ENCODE measurements at regions not wholly inside any gene's neighbourhood (a gene's known extent, or its start where the extent isn't known, plus 50 kb on each side); places are given as distances from the start of the nearest gene placed in this dataset.

- H3K27ac ChIP-seq = no peak overlapping the region
- H3K4me3 ChIP-seq = no peak overlapping the region
- H3K27me3 ChIP-seq = no peaks in the 10 kb centered on the region
- H3K4me1 ChIP-seq = no peaks in the 10 kb centered on the region
- DNase-seq = no peak
- no peak for TF ChIP-seq CTCF (IDR thresholded peaks at IDR 0.05)
- intact Hi-C loops (cut with DNase I; ENCODE audit: low total_unique reads) = no loop called here
- H3K36me3 ChIP-seq = no peaks in the 10 kb centered on the region
- no peaks in the 10 kb centered on the region for H3K9me3 ChIP-seq
Observed at GRCh38 chr1:70659891-70660290, 248.8 kb downstream of the CTH start.

GRCh38 chr1:70666381-70667140 lies 255.5 kb downstream of the CTH start:
- DNase-seq = no peak
- Histone ChIP-seq H3K4me1 (peaks cover 0 to 6% (median 0%) of the 10 kb centered on the region in 4 donors), H3K4me3 (no peak overlapping the region), H3K36me3 (no peaks in the 10 kb centered on the region), H3K27ac (no peak overlapping the region), H3K27me3 (no peaks in the 10 kb centered on the region), H3K9me3 (no peaks in the 10 kb centered on the region)
- no peak for TF ChIP-seq CTCF (IDR thresholded peaks at IDR 0.05)
- intact Hi-C loops (cut with DNase I; ENCODE audit: low total_unique reads) = no loop called here

GRCh38 chr1:70667494-70668170 lies 256.6 kb downstream of the CTH start:
- intact Hi-C loops (cut with DNase I; ENCODE audit: low total_unique reads) = no loop called here
- Histone ChIP-seq H3K36me3 (no peaks in the 10 kb centered on the region), H3K4me1 (peaks cover 0 to 17% (median 5%) of the 10 kb centered on the region in 4 donors), H3K4me3 (no peak overlapping the region), H3K9me3 (no peaks in the 10 kb centered on the region), H3K27ac (no peak overlapping the region), H3K27me3 (no peaks in the 10 kb centered on the region)
- no peak for DNase-seq
- no peak for TF ChIP-seq CTCF (IDR thresholded peaks at IDR 0.05)

- H3K4me3 ChIP-seq = no peak overlapping the region
- intact Hi-C loops (cut with DNase I; ENCODE audit: low total_unique reads) = no loop called here
- DNase-seq = no peak
- H3K27me3 ChIP-seq = no peaks in the 10 kb centered on the region
- no peak overlapping the region for H3K27ac ChIP-seq
- H3K4me1 ChIP-seq = peaks cover 0 to 22% (median 8%) of the 10 kb centered on the region in 4 donors
- no peak for TF ChIP-seq CTCF (IDR thresholded peaks at IDR 0.05)
- no peaks in the 10 kb centered on the region for H3K9me3 ChIP-seq
- no peaks in the 10 kb centered on the region for H3K36me3 ChIP-seq
Observed at GRCh38 chr1:70671006-70671405, 259.9 kb downstream of the CTH start.

- intact Hi-C loops (cut with DNase I; ENCODE audit: low total_unique reads) = no loop called here
- Histone ChIP-seq H3K9me3 (no peaks in the 10 kb centered on the region), H3K36me3 (no peaks in the 10 kb centered on the region), H3K4me3 (no peak overlapping the region), H3K27me3 (no peaks in the 10 kb centered on the region), H3K4me1 (peaks cover 0 to 17% (median 8%) of the 10 kb centered on the region in 4 donors), H3K27ac (peak overlapping the region in 1 of 2 donors; percentile 17)
- DNase-seq = no peak
- TF ChIP-seq CTCF (IDR thresholded peaks at IDR 0.05) = no peak
Observed at GRCh38 chr1:70672442-70672888, 261.4 kb downstream of the CTH start.
